ENCODE measurements at regions not wholly inside any gene's neighbourhood (a gene's known extent, or its start where the extent isn't known, plus 50 kb on each side); places are given as distances from the start of the nearest gene placed in this dataset.

- TF ChIP-seq POLR2A (IDR thresholded peaks at IDR 0.05) (no peak), CTCF (IDR thresholded peaks at IDR 0.05) (no peak), POLR2AphosphoS5 (IDR thresholded peaks at IDR 0.05; ENCODE audit: insufficient read depth in 1 of 2, low read depth in 1 of 2) (no peak)
Observed at GRCh38 chr20:39233755-39234154, 271.6 kb downstream of the DHX35 start.
